ENCODE measurements at regions not wholly inside any gene's neighbourhood (a gene's known extent, or its start where the extent isn't known, plus 50 kb on each side); places are given as distances from the start of the nearest gene placed in this dataset.
A peak's percentile ranks its signal among the peaks of the same experiment; 100 is the strongest.

DNA sequence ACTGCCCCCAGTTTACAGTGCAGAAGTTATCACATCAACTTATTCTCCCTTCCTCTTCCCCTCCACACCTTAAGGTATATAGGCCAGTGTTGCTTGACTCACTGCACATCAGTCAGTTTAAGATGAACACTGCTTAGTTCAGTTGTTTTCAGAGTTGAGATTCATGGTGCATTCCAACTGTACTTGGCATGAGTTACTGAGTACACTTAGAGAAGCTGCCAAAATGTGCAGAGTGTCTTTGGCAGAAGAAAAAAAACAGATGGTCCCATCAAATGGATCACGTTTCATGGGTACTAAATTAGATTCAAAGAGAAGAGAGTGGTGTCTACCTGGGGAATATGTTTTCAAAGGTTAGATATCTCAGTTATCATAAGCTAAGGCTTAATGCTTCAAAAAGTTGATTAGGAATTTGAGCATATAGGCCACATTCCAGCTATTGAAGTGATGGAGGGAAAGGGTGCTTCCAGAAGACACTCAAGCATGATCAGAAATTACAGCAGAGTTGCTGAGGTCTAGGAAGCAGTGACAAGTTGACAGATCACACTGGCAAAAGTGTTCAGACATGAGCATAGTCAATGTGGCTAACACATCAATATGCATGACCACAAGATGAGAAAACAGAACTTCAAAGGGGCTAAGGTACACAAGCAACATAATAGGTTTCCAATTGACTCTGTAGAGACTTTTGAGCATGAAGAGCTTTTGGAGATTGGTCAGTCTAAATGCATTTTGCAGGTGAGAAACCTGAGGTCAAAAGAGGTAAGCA, 579.2 kb upstream of the CELF2 start:
- no peak for TF ChIP-seq POLR2A (IDR thresholded peaks at IDR 0.05)
- TF ChIP-seq, protein P1, sequence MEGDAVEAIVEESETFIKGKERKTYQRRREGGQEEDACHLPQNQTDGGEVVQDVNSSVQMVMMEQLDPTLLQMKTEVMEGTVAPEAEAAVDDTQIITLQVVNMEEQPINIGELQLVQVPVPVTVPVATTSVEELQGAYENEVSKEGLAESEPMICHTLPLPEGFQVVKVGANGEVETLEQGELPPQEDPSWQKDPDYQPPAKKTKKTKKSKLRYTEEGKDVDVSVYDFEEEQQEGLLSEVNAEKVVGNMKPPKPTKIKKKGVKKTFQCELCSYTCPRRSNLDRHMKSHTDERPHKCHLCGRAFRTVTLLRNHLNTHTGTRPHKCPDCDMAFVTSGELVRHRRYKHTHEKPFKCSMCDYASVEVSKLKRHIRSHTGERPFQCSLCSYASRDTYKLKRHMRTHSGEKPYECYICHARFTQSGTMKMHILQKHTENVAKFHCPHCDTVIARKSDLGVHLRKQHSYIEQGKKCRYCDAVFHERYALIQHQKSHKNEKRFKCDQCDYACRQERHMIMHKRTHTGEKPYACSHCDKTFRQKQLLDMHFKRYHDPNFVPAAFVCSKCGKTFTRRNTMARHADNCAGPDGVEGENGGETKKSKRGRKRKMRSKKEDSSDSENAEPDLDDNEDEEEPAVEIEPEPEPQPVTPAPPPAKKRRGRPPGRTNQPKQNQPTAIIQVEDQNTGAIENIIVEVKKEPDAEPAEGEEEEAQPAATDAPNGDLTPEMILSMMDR (IDR thresholded peaks at IDR 0.05), result no peak
- peak in 2 of 4 donors; percentile 33 to 55 for TF ChIP-seq POLR2AphosphoS5 (IDR thresholded peaks at IDR 0.05)
- no peak for TF ChIP-seq EP300 (IDR thresholded peaks at IDR 0.05)
